Neuronal stem cell (in vitro differentiated cells): ENCODE measurements at regions not wholly inside any gene's neighbourhood (a gene's known extent, or its start where the extent isn't known, plus 50 kb on each side); places are given as distances from the start of the nearest gene placed in this dataset.

Experiments
- DNase-seq: peaks from one replicate; pipeline ENCODE4 v3.0.0-alpha.2; 2013; ENCODE audit warnings: low spot score
- H2AFZ ChIP-seq: one replicate; pipeline ENCODE4 v1.6.1; 2013; ENCODE audit warnings: mild to moderate bottlenecking, low read length, inconsistent platforms
- H2AK5ac ChIP-seq: 2 replicates; pipeline ENCODE4 v1.6.1; 2013; ENCODE audit warnings: low read depth, mild to moderate bottlenecking, inconsistent platforms, low read length, moderate library complexity, mixed read lengths
- H2BK120ac ChIP-seq: 2 replicates; pipeline ENCODE4 v1.6.1; 2013; ENCODE audit warnings: low read depth, mild to moderate bottlenecking, inconsistent platforms, low read length, moderate library complexity, mixed read lengths
- H2BK12ac ChIP-seq: one replicate; pipeline ENCODE4 v1.6.1; 2013; ENCODE audit warnings: low read length, inconsistent platforms
- H2BK15ac ChIP-seq: 2 replicates; pipeline ENCODE4 v1.6.1; 2013; ENCODE audit warnings: mild to moderate bottlenecking, low read length, inconsistent platforms, mixed read lengths
- H2BK5ac ChIP-seq: one replicate; pipeline ENCODE4 v1.6.1; 2013; ENCODE audit warnings: inconsistent platforms, mild to moderate bottlenecking, low read length, moderate library complexity
- H3K14ac ChIP-seq: one replicate; pipeline ENCODE4 v1.6.1; 2013; ENCODE audit warnings: low read length, inconsistent platforms
- H3K18ac ChIP-seq: 2 replicates; pipeline ENCODE4 v1.6.1; 2013; ENCODE audit warnings: low read length, inconsistent platforms
- H3K23ac ChIP-seq: 2 replicates; pipeline ENCODE4 v1.6.1; 2013; ENCODE audit warnings: low read depth, mild to moderate bottlenecking, mixed read lengths, low read length, inconsistent platforms; ENCODE audit not compliant: poor library complexity
- H3K27ac ChIP-seq: replicated peaks from 3 replicates; pipeline ENCODE4 v1.5.1; 2013; ENCODE audit warnings: low read length, inconsistent platforms
- H3K27me3 ChIP-seq, 3 experiments: 2 replicates each; pipeline ENCODE4 v1.6.1; 2013; ENCODE audit warnings: low read length in 3 of 3, mild to moderate bottlenecking in 2 of 3, inconsistent platforms in 1 of 3, low read depth in 1 of 3, mixed read lengths in 1 of 3, moderate library complexity in 1 of 3; ENCODE audit not compliant: control insufficient read depth in 3 of 3, insufficient read depth in 3 of 3
- H3K36me3 ChIP-seq, 2 donors: replicated peaks in 1 of 2; 2 replicates each; pipeline ENCODE4 v1.6.1; 2013; ENCODE audit warnings: low read length in 2 of 2; ENCODE audit not compliant: control insufficient read depth in 2 of 2, insufficient read depth in 2 of 2
- H3K4ac ChIP-seq: 2 replicates; pipeline ENCODE4 v1.6.1; 2013; ENCODE audit warnings: inconsistent platforms, mild to moderate bottlenecking, low read length, moderate library complexity
- H3K4me1 ChIP-seq, 2 donors: 1 replicate in 1 of 2; 2 replicates in 1 of 2; pipeline ENCODE4 v1.6.1; 2013; ENCODE audit warnings: low read length in 2 of 2, low read depth in 1 of 2; ENCODE audit not compliant: control insufficient read depth in 2 of 2, insufficient read depth in 1 of 2
- H3K4me2 ChIP-seq: one replicate; pipeline ENCODE4 v1.6.1; 2013; ENCODE audit warnings: mild to moderate bottlenecking, low read length, inconsistent platforms; ENCODE audit not compliant: insufficient read depth, poor library complexity, severe bottlenecking
- H3K4me3 ChIP-seq, 2 donors: 2 replicates each; pipeline ENCODE4 v1.5.1; 2013; ENCODE audit warnings: low read length in 2 of 2, mild to moderate bottlenecking in 2 of 2, inconsistent platforms in 1 of 2, moderate library complexity in 1 of 2
- H3K79me1 ChIP-seq: one replicate; pipeline ENCODE4 v1.6.1; 2013; ENCODE audit warnings: low read depth, mild to moderate bottlenecking, inconsistent platforms, low read length, moderate library complexity
- H3K9ac ChIP-seq: one replicate; pipeline ENCODE4 v1.6.1; 2013; ENCODE audit warnings: mild to moderate bottlenecking, low read depth, low read length, inconsistent platforms; ENCODE audit not compliant: poor library complexity
- H3K9me3 ChIP-seq, 2 donors: replicated peaks in 1 of 2; 2 replicates each; pipeline versions ENCODE3 to v1.6.1; 2013; ENCODE audit warnings: low read length in 2 of 2, mild to moderate bottlenecking in 2 of 2, inconsistent platforms in 1 of 2, low read depth in 1 of 2, mixed read lengths in 1 of 2, moderate library complexity in 1 of 2; ENCODE audit not compliant: control insufficient read depth in 2 of 2, insufficient read depth in 1 of 2
- H4K8ac ChIP-seq: one replicate; pipeline ENCODE4 v1.6.1; 2013; ENCODE audit warnings: low read depth, mild to moderate bottlenecking, inconsistent platforms, low read length, moderate library complexity
- H4K91ac ChIP-seq: one replicate; pipeline ENCODE4 v1.6.1; 2013; ENCODE audit warnings: low read length, low read depth, mild to moderate bottlenecking, inconsistent platforms; ENCODE audit not compliant: poor library complexity
- WGBS, 2 donors: extraction: QIAGEN DNeasy Blood & Tissue Kit; methylation state at CpG; one replicate each; pipeline ENCODE4 v1.1.7; 2013; ENCODE audit warnings: missing lambda C conversion rate in 2 of 2, mixed read lengths in 1 of 2; ENCODE audit not compliant: insufficient read length in 2 of 2, insufficient replicate concordance in 1 of 2; ENCODE audit errors: extremely low coverage in 2 of 2; 5-methylcytosine and 5-hydroxymethylcytosine counted together

DNA sequence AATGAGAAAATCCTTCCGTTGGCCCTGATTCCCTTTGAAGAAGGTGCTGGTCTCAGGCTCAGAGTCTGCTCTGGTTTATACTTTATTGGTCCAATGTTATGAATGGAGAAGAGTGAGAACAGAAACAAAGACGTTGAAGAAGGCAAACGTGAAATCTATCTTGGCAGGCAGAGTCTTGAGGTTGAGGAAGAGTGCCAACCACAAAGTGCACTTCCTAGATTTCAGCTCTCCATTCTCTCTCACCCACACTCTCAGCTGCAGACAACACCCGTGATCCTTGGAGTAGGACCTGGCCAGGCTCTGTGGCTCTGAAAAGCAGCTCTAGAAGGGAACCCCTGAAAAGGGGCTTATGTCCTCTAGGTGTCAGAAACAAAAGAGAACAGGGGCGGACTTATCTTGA lies 128.9 kb upstream of the PLXNA4 start:
- no peak overlapping the region for H3K14ac ChIP-seq
- no peak overlapping the region for H4K91ac ChIP-seq
- no peaks in the 10 kb centered on the region for H3K36me3 ChIP-seq
- H3K9me3 ChIP-seq, result no peaks in the 10 kb centered on the region
- no peak for DNase-seq
- no peak overlapping the region for H3K23ac ChIP-seq
- H3K18ac ChIP-seq, result no peak overlapping the region
- no peak overlapping the region for H2AFZ ChIP-seq
- H2BK5ac ChIP-seq, result no peak overlapping the region
- H2BK120ac ChIP-seq, result no peak overlapping the region
- no peaks in the 10 kb centered on the region for H3K79me1 ChIP-seq
- no peak overlapping the region for H3K4me3 ChIP-seq
- H3K27me3 ChIP-seq, result no peaks in the 10 kb centered on the region
- no peak overlapping the region for H3K4me2 ChIP-seq
- no peak overlapping the region for H2BK12ac ChIP-seq
- H3K4me1 ChIP-seq, result no peaks in the 10 kb centered on the region
- no peak overlapping the region for H3K9ac ChIP-seq
- no CpG with 5 or more reads among the region's 5 CpGs for WGBS, 2 donors
- no peak overlapping the region for H4K8ac ChIP-seq
- no peak overlapping the region for H2BK15ac ChIP-seq
- H2AK5ac ChIP-seq, result no peak overlapping the region
- no peak overlapping the region for H3K4ac ChIP-seq
- H3K27ac ChIP-seq, result no peak overlapping the region

DNA sequence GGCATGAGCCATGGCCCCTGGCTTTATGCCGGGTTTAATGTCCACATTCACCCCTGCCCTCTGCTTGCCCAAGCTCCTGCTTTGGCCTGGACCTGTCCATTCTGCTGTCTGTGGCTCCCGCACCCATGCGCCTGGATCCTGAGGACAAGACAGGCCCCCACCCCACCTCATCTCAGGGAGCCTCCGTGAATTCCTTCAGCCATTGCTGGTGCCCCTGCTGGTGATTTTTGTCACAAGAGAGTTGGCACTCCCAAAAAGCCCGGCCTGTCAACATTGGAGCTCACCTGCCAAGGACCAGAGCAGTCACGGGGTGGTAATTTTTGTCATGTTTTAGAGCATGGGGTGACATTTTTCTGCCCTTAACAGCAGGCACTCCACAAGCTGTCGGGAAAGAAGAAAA lies 127.5 kb upstream of the PLXNA4 start:
- no peaks in the 10 kb centered on the region for H3K79me1 ChIP-seq
- H4K91ac ChIP-seq, result no peak overlapping the region
- no peak overlapping the region for H2BK120ac ChIP-seq
- no CpG with 5 or more reads among the region's 7 CpGs for WGBS, 2 donors
- no peak overlapping the region for H3K4me3 ChIP-seq
- H2AK5ac ChIP-seq, result no peak overlapping the region
- no peak overlapping the region for H2AFZ ChIP-seq
- H2BK5ac ChIP-seq, result no peak overlapping the region
- no peak overlapping the region for H2BK12ac ChIP-seq
- no peaks in the 10 kb centered on the region for H3K9me3 ChIP-seq
- no peak overlapping the region for H3K14ac ChIP-seq
- H3K4me2 ChIP-seq, result no peak overlapping the region
- no peaks in the 10 kb centered on the region for H3K27me3 ChIP-seq
- no peaks in the 10 kb centered on the region for H3K36me3 ChIP-seq
- H2BK15ac ChIP-seq, result no peak overlapping the region
- no peak for DNase-seq
- H4K8ac ChIP-seq, result no peak overlapping the region
- no peak overlapping the region for H3K27ac ChIP-seq
- no peaks in the 10 kb centered on the region for H3K4me1 ChIP-seq
- H3K23ac ChIP-seq, result peak overlapping the region; percentile 57
- no peak overlapping the region for H3K4ac ChIP-seq
- peak overlapping the region; percentile 81 for H3K18ac ChIP-seq
- H3K9ac ChIP-seq, result no peak overlapping the region

DNA sequence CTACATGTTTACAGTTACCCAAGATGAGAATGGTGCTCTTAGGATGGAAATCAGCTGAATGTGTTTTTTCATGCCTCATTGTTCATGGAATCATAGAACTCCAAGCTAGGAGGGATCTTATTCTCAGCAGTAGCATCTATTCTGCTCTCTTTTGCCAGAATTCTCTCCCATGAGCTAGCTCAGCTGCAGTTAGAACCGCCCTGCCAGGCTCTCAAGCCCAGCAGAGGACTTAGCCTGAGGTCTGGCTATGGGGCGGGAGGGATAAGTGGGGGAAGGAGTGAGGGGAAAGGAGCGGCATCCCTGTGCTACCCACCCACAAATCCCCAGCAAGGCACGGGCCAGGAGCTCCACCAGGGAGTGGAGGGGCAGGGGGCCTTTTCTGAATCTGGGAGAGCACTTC lies 120.7 kb upstream of the PLXNA4 start:
- Histone ChIP-seq H4K8ac (no peak overlapping the region), H3K18ac (no peak overlapping the region), H3K79me1 (no peaks in the 10 kb centered on the region), H2AFZ (no peak overlapping the region), H3K36me3 (no peaks in the 10 kb centered on the region), H3K4ac (no peak overlapping the region), H2BK12ac (no peak overlapping the region), H2AK5ac (no peak overlapping the region), H3K9me3 (no peaks in the 10 kb centered on the region), H3K4me2 (no peak overlapping the region), H4K91ac (no peak overlapping the region), H2BK120ac (no peak overlapping the region), H3K4me1 (peaks cover 0 to 5% of the 10 kb centered on the region in 2 donors), H2BK15ac (no peak overlapping the region), H3K4me3 (no peak overlapping the region), H3K14ac (no peak overlapping the region), H2BK5ac (no peak overlapping the region), H3K27ac (no peak overlapping the region), H3K23ac (no peak overlapping the region), H3K27me3 (no peaks in the 10 kb centered on the region), H3K9ac (no peak overlapping the region)
- WGBS, 2 donors, result no CpG with 5 or more reads among the region's 4 CpGs
- no peak for DNase-seq

DNA sequence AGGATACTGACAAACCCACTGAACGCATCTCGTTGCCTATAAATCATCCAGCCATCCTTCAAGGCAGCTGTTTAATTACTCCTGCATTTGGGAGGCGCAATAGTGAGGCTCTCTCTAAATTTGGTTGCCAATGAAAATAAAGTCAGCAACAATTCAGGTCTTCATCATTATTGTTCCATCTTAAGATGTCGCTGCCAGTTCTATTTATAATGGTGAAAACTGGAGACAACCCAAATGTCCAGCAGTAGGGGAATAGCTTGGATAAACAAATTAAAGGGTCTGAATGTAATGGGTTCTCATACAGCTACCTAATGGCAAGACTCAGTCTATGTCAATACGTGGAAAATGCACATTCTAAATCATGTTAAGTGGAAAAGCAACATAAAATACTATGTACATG lies 120.1 kb upstream of the PLXNA4 start:
- Histone ChIP-seq H2BK5ac (no peak overlapping the region), H3K79me1 (no peaks in the 10 kb centered on the region)
- WGBS, 2 donors, result no CpG with 5 or more reads among the region's 5 CpGs

More for the DNA sequence above, 120.1 kb upstream of the PLXNA4 start:
- H3K4me3 ChIP-seq, result no peak overlapping the region
- H2BK12ac ChIP-seq, result no peak overlapping the region
- H4K8ac ChIP-seq, result no peak overlapping the region
- no peak overlapping the region for H4K91ac ChIP-seq
- H3K27me3 ChIP-seq, result no peaks in the 10 kb centered on the region
- no peak overlapping the region for H2AK5ac ChIP-seq
- peaks cover 0 to 5% of the 10 kb centered on the region in 2 donors for H3K4me1 ChIP-seq
- no peak overlapping the region for H2AFZ ChIP-seq
- H3K23ac ChIP-seq, result no peak overlapping the region
- H3K4ac ChIP-seq, result no peak overlapping the region
- no peak overlapping the region for H3K14ac ChIP-seq
- no peak overlapping the region for H2BK120ac ChIP-seq
- no peak overlapping the region for H2BK15ac ChIP-seq
- DNase-seq, result no peak
- H3K9ac ChIP-seq, result no peak overlapping the region
- H3K18ac ChIP-seq, result no peak overlapping the region
- no peak overlapping the region for H3K27ac ChIP-seq
- H3K9me3 ChIP-seq, result no peaks in the 10 kb centered on the region
- no peaks in the 10 kb centered on the region for H3K36me3 ChIP-seq
- H3K4me2 ChIP-seq, result no peak overlapping the region
